GM06990 (cell line): ENCODE measurements at regions not wholly inside any gene's neighbourhood (a gene's known extent, or its start where the extent isn't known, plus 50 kb on each side); places are given as distances from the start of the nearest gene placed in this dataset.

Source experiments
- DNase-seq: peaks from one replicate; pipeline ENCODE4 v3.0.0-alpha.2; 2011; ENCODE audit not compliant: insufficient read length; ENCODE audit errors: extremely low read depth
- H3K27me3 ChIP-seq: replicated peaks from 2 replicates; pipeline ENCODE4 v1.6.0; 2011; ENCODE audit warnings: low read length; ENCODE audit not compliant: control insufficient read depth, insufficient read depth
- H3K36me3 ChIP-seq: 2 replicates; pipeline ENCODE4 v1.5.1; 2011; ENCODE audit warnings: low read length; ENCODE audit not compliant: control insufficient read depth, insufficient read depth
- H3K4me3 ChIP-seq: replicated peaks from 2 replicates; pipeline ENCODE4 v1.5.1; 2011; ENCODE audit warnings: low read depth, mild to moderate bottlenecking, control low read depth, low read length
- CTCF ChIP-seq: IDR thresholded peaks from 2 replicates; pipeline ENCODE4 v1.5.1; 2011; ENCODE audit warnings: low read length, control low read depth, mild to moderate bottlenecking, inconsistent platforms; ENCODE audit not compliant: insufficient read depth, poor library complexity, severe bottlenecking

GRCh38 chr12:118840399-118840798 is 140.9 kb upstream of the SRRM4 start:
- Histone ChIP-seq H3K36me3 (no peaks in the 10 kb centered on the region), H3K27me3 (no peaks in the 10 kb centered on the region), H3K4me3 (no peak overlapping the region)
- DNase-seq, result no peak
- TF ChIP-seq CTCF, result peak; percentile 49

- H3K36me3 ChIP-seq, result no peaks in the 10 kb centered on the region
- no peak for TF ChIP-seq CTCF
- DNase-seq, result no peak
Measured at GRCh38 chr12:118840878-118841277, 140.5 kb upstream of the SRRM4 start.

GRCh38 chr12:118841588-118841987 is 139.8 kb upstream of the SRRM4 start:
- no peak for TF ChIP-seq CTCF
- Histone ChIP-seq H3K27me3 (no peaks in the 10 kb centered on the region), H3K4me3 (no peak overlapping the region), H3K36me3 (no peaks in the 10 kb centered on the region)
- DNase-seq, result no peak

More at GRCh38 chr12:118840878-118841277, 140.5 kb upstream of the SRRM4 start:
- Histone ChIP-seq H3K27me3 (no peaks in the 10 kb centered on the region), H3K4me3 (no peak overlapping the region)

GRCh38 chr12:118842866-118843265 is 138.5 kb upstream of the SRRM4 start:
- no peak for DNase-seq
- TF ChIP-seq CTCF, result no peak
- Histone ChIP-seq H3K27me3 (no peaks in the 10 kb centered on the region), H3K36me3 (no peaks in the 10 kb centered on the region), H3K4me3 (no peak overlapping the region)

- no peak overlapping the region for H3K4me3 ChIP-seq
- TF ChIP-seq CTCF, result no peak
- DNase-seq, result no peak
- no peaks in the 10 kb centered on the region for H3K27me3 ChIP-seq
- no peaks in the 10 kb centered on the region for H3K36me3 ChIP-seq
Measured at GRCh38 chr12:118846416-118846815, 134.9 kb upstream of the SRRM4 start.

GRCh38 chr12:118850244-118850825 is 131.0 kb upstream of the SRRM4 start:
- H3K4me3 ChIP-seq, result no peak overlapping the region
- no peaks in the 10 kb centered on the region for H3K27me3 ChIP-seq
- no peak for DNase-seq
- no peaks in the 10 kb centered on the region for H3K36me3 ChIP-seq
- peak; percentile 89 for TF ChIP-seq CTCF
